Activated CD4-positive, alpha-beta memory T cell treated with anti-CD3 and anti-CD28 coated beads, Interleukin-2, amount 10 ng/mL, durations not matched to agents 7 days and 5 days (primary cell): ENCODE measurements at regions not wholly inside any gene's neighbourhood (a gene's known extent, or its start where the extent isn't known, plus 50 kb on each side); places are given as distances from the start of the nearest gene placed in this dataset.

Experiments used
- CTCF ChIA-PET: fragments of 350-600 bp; sonication (Branson Sonifier 250); formaldehyde crosslinking; loops from one replicate; lab custom pipeline; 2021; ENCODE audit warnings: antibody characterized with exemption, inconsistent platforms; lab: Charles Lee
- POLR2A ChIA-PET: fragments of 350-600 bp; sonication (Branson Sonifier 250); formaldehyde crosslinking; loops from one replicate; lab custom pipeline; 2021; ENCODE audit warnings: antibody characterized with exemption; lab: Charles Lee
- DNase-seq: peaks from one replicate; pipeline ENCODE4 v3.0.0-alpha.2; 2020
- H3K27ac Mint-ChIP-seq: one replicate; pipeline ENCODE4 v1.8.0; 2021; ENCODE audit warnings: mild to moderate bottlenecking, mixed read lengths
- H3K27me3 Mint-ChIP-seq: one replicate; pipeline ENCODE4 v1.8.0; 2021; ENCODE audit warnings: mixed read lengths
- H3K36me3 Mint-ChIP-seq: one replicate; pipeline ENCODE4 v1.8.0; 2021; ENCODE audit warnings: low read depth, mixed read lengths
- H3K4me1 Mint-ChIP-seq: one replicate; pipeline ENCODE4 v1.8.0; 2021; ENCODE audit warnings: mixed read lengths
- H3K4me3 Mint-ChIP-seq: one replicate; pipeline ENCODE4 v1.8.0; 2021; ENCODE audit warnings: mild to moderate bottlenecking, mixed read lengths
- H3K9me3 Mint-ChIP-seq: one replicate; pipeline ENCODE4 v1.8.0; 2021; ENCODE audit warnings: mixed read lengths

GRCh38 chr21:35236090-35236489, 187.0 kb upstream of the RUNX1 start:
- Mint-ChIP-seq H3K36me3 (peaks cover 22% of the 10 kb centered on the region), H3K9me3 (peaks cover 21% of the 10 kb centered on the region), H3K4me1 (peaks cover 25% of the 10 kb centered on the region), H3K27me3 (peaks cover 2% of the 10 kb centered on the region), H3K4me3 (no peak overlapping the region), H3K27ac (no peak overlapping the region)
- CTCF ChIA-PET = no interaction called here
- no peak for DNase-seq
- POLR2A ChIA-PET = no interaction called here

GRCh38 chr21:35234725-35235124, 185.6 kb upstream of the RUNX1 start:
- ChIA-PET POLR2A (interaction anchor here (0.7 kb wide), 1 partner anchor 13 kb away, joined by 3 read pairs; no protein-coding TSS in a partner anchor), CTCF (no interaction called here)
- peaks cover 22% of the 10 kb centered on the region for H3K36me3 Mint-ChIP-seq
- no peak for DNase-seq
- no peaks in the 10 kb centered on the region for H3K27me3 Mint-ChIP-seq
- H3K27ac Mint-ChIP-seq = no peak overlapping the region
- H3K4me1 Mint-ChIP-seq = peaks cover 25% of the 10 kb centered on the region
- peaks cover 21% of the 10 kb centered on the region for H3K9me3 Mint-ChIP-seq
- no peak overlapping the region for H3K4me3 Mint-ChIP-seq

DNA sequence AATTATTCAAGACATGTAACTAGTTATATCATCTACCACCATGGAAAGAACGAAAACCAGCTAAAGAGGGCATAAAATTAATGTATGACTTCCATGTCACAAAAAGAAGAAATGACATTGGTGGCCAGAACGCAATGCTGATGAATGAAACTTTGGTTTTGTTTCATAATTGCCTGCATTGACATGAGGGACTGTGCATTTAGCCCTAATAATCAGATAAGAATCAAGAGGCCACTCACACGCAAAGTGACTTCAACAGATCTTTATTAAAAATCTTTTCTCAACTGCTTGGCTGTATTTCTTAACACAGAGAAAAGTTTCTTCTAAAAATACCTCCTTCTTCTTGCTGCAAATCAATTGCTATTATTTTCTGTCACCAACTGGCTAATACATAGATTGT, 184.7 kb upstream of the RUNX1 start:
- no peak overlapping the region for H3K27ac Mint-ChIP-seq
- ChIA-PET CTCF (no interaction called here), POLR2A (no interaction called here)

GRCh38 chr21:35232545-35233176, 183.6 kb upstream of the RUNX1 start:
- no peak overlapping the region for H3K4me3 Mint-ChIP-seq
- CTCF ChIA-PET = no interaction called here
- peaks cover 23% of the 10 kb centered on the region for H3K4me1 Mint-ChIP-seq
- H3K27ac Mint-ChIP-seq = no peak overlapping the region
- POLR2A ChIA-PET = no interaction called here
- H3K36me3 Mint-ChIP-seq = peaks cover 14% of the 10 kb centered on the region
- peaks cover 20% of the 10 kb centered on the region for H3K9me3 Mint-ChIP-seq
- H3K27me3 Mint-ChIP-seq = peaks cover 5% of the 10 kb centered on the region
- no peak for DNase-seq

More for the DNA sequence above, 184.7 kb upstream of the RUNX1 start:
- H3K27me3 Mint-ChIP-seq = peaks cover 2% of the 10 kb centered on the region
- H3K4me3 Mint-ChIP-seq = no peak overlapping the region
- H3K9me3 Mint-ChIP-seq = peaks cover 21% of the 10 kb centered on the region
- DNase-seq = no peak
- H3K4me1 Mint-ChIP-seq = peaks cover 25% of the 10 kb centered on the region
- H3K36me3 Mint-ChIP-seq = peaks cover 22% of the 10 kb centered on the region

DNA sequence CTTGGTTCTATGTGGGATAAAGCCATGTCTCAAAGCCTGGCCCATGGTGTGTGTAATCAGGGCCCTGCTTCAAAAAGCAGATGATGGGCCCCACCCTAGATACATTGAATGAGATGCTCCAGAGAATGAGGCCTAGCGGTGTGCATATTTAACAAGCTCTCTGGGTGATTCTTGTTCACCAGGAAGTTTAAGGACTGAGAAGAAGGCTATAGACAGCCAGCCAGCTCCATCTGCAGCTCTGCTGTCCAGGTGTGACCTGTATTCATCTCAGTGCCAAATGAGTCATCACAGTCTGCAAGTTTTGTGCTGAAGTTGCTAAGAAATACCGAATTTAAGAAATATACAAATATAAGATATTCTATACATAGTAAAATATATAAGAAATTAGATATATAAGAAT, 182.0 kb upstream of the RUNX1 start:
- peaks cover 9% of the 10 kb centered on the region for H3K27me3 Mint-ChIP-seq
- peaks cover 6% of the 10 kb centered on the region for H3K36me3 Mint-ChIP-seq
- H3K4me1 Mint-ChIP-seq = peaks cover 31% of the 10 kb centered on the region
- H3K27ac Mint-ChIP-seq = no peak overlapping the region
- H3K4me3 Mint-ChIP-seq = no peak overlapping the region
- H3K9me3 Mint-ChIP-seq = peaks cover 7% of the 10 kb centered on the region
- no peak for DNase-seq
- ChIA-PET POLR2A (no interaction called here), CTCF (no interaction called here)

- Mint-ChIP-seq H3K9me3 (no peaks in the 10 kb centered on the region), H3K4me3 (no peak overlapping the region), H3K36me3 (no peaks in the 10 kb centered on the region), H3K27me3 (peaks cover 19% of the 10 kb centered on the region), H3K27ac (no peak overlapping the region), H3K4me1 (peaks cover 20% of the 10 kb centered on the region)
- POLR2A ChIA-PET = interaction anchor here (0.7 kb wide), 1 partner anchor 290 kb away, joined by 3 read pairs; no protein-coding TSS in a partner anchor
- CTCF ChIA-PET = no interaction called here
- DNase-seq = no peak
These were observed 180.2 kb upstream of the RUNX1 start for GRCh38 chr21:35229290-35229689.

- no peaks in the 10 kb centered on the region for H3K36me3 Mint-ChIP-seq
- POLR2A ChIA-PET = interaction anchor here (0.9 to 1.3 kb wide), 4 partner anchors 57 to 340 kb away, joined by 3 to 4 read pairs (median 4); no protein-coding TSS in a partner anchor
- no peak for DNase-seq
- no peak overlapping the region for H3K4me3 Mint-ChIP-seq
- CTCF ChIA-PET = no interaction called here
- H3K4me1 Mint-ChIP-seq = peaks cover 22% of the 10 kb centered on the region
- no peak overlapping the region for H3K27ac Mint-ChIP-seq
- H3K27me3 Mint-ChIP-seq = peaks cover 24% of the 10 kb centered on the region
- no peaks in the 10 kb centered on the region for H3K9me3 Mint-ChIP-seq
These were observed 178.7 kb upstream of the RUNX1 start for GRCh38 chr21:35227786-35228185.

GRCh38 chr21:35226968-35227744, 178.1 kb upstream of the RUNX1 start:
- Mint-ChIP-seq H3K4me1 (peaks cover 29% of the 10 kb centered on the region), H3K36me3 (no peaks in the 10 kb centered on the region)
- POLR2A ChIA-PET = interaction anchor here (0.9 to 1.3 kb wide), 6 partner anchors 57 to 339 kb away, joined by 3 to 4 read pairs (median 3); no protein-coding TSS in a partner anchor

GRCh38 chr21:35226328-35226727, 177.2 kb upstream of the RUNX1 start:
- CTCF ChIA-PET = no interaction called here
- POLR2A ChIA-PET = interaction anchor here (0.9 to 1.0 kb wide), 2 partner anchors 69 to 191 kb away, joined by 3 read pairs; no protein-coding TSS in a partner anchor
- Mint-ChIP-seq H3K36me3 (no peaks in the 10 kb centered on the region), H3K4me3 (no peak overlapping the region), H3K27me3 (peaks cover 26% of the 10 kb centered on the region), H3K27ac (no peak overlapping the region), H3K9me3 (no peaks in the 10 kb centered on the region), H3K4me1 (peaks cover 35% of the 10 kb centered on the region)
- DNase-seq = no peak

More at GRCh38 chr21:35226968-35227744, 178.1 kb upstream of the RUNX1 start:
- DNase-seq = peak; percentile 70
- no peak overlapping the region for H3K27ac Mint-ChIP-seq
- no peak overlapping the region for H3K4me3 Mint-ChIP-seq
- H3K27me3 Mint-ChIP-seq = peaks cover 26% of the 10 kb centered on the region
- H3K9me3 Mint-ChIP-seq = no peaks in the 10 kb centered on the region
- CTCF ChIA-PET = no interaction called here

- DNase-seq = no peak
- ChIA-PET POLR2A (no interaction called here), CTCF (interaction anchor here (0.5 kb wide), 1 partner anchor 615 kb away, joined by 4 read pairs; no protein-coding TSS in a partner anchor)
- H3K4me1 Mint-ChIP-seq = peaks cover 35% of the 10 kb centered on the region
- H3K9me3 Mint-ChIP-seq = peaks cover under 1% of the 10 kb centered on the region
- H3K4me3 Mint-ChIP-seq = no peak overlapping the region
- H3K36me3 Mint-ChIP-seq = no peaks in the 10 kb centered on the region
- H3K27me3 Mint-ChIP-seq = peaks cover 26% of the 10 kb centered on the region
- no peak overlapping the region for H3K27ac Mint-ChIP-seq
These were observed 176.5 kb upstream of the RUNX1 start for GRCh38 chr21:35225573-35225972.

- Mint-ChIP-seq H3K36me3 (no peaks in the 10 kb centered on the region), H3K9me3 (peaks cover 3% of the 10 kb centered on the region), H3K4me1 (peaks cover 35% of the 10 kb centered on the region), H3K27me3 (peaks cover 24% of the 10 kb centered on the region), H3K4me3 (no peak overlapping the region), H3K27ac (no peak overlapping the region)
- POLR2A ChIA-PET = interaction anchor here (1.4 kb wide), 1 partner anchor 336 kb away, joined by 3 read pairs; no protein-coding TSS in a partner anchor
- CTCF ChIA-PET = interaction anchor here (0.7 to 1.8 kb wide), 3 partner anchors 28 to 334 kb away, joined by 3 to 8 read pairs (median 4); no protein-coding TSS in a partner anchor
- no peak for DNase-seq
These were observed 174.5 kb upstream of the RUNX1 start for GRCh38 chr21:35223480-35224156.

GRCh38 chr21:35222541-35222941, 173.4 kb upstream of the RUNX1 start:
- ChIA-PET CTCF (interaction anchor here (0.6 to 1.8 kb wide), 4 partner anchors 29 to 333 kb away, joined by 3 to 8 read pairs (median 4); no protein-coding TSS in a partner anchor), POLR2A (interaction anchor here (1.4 kb wide), 1 partner anchor 335 kb away, joined by 3 read pairs; no protein-coding TSS in a partner anchor)
- H3K9me3 Mint-ChIP-seq = peaks cover 3% of the 10 kb centered on the region
- peaks cover 31% of the 10 kb centered on the region for H3K4me1 Mint-ChIP-seq
- no peaks in the 10 kb centered on the region for H3K36me3 Mint-ChIP-seq
- peak; percentile 53 for DNase-seq
- H3K27me3 Mint-ChIP-seq = peaks cover 19% of the 10 kb centered on the region
- H3K27ac Mint-ChIP-seq = peak overlapping the region; percentile 0
- no peak overlapping the region for H3K4me3 Mint-ChIP-seq
